GM21825 (cell line): ENCODE measurements at regions not wholly inside any gene's neighbourhood (a gene's known extent, or its start where the extent isn't known, plus 50 kb on each side); places are given as distances from the start of the nearest gene placed in this dataset.
"Not testable (repeated sequence)": the region's sequence is repeated elsewhere in the genome, so short reads cannot be mapped to it uniquely, and the experiment has no call there.

Source experiments
- ATAC-seq: cut with Tn5 transposase; IDR thresholded peaks from one replicate; pipeline ENCODE4 v1.9.1; 2021; ENCODE audit warnings: mild to moderate bottlenecking, moderate library complexity; ENCODE audit not compliant: unreplicated experiment

DNA sequence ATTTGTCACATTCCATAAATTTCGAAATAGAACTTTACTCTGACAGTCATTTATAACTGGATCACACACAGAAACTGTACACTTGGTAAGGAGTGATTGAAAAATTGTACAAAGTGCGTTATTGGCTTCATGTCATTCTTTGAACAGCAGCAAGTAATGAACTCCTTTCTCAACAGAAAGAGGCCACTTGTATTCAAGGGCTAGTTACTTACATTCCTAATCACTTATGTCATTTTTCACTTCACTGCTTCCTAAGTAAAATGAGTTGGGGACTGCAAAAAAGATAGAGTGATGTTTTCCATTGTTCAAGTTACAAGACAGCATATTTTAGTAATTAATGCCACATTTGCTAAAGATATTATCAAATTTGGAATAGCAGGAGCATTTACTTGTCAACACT, 893.2 kb downstream of the DTWD2 start:
- ATAC-seq: no peak

DNA sequence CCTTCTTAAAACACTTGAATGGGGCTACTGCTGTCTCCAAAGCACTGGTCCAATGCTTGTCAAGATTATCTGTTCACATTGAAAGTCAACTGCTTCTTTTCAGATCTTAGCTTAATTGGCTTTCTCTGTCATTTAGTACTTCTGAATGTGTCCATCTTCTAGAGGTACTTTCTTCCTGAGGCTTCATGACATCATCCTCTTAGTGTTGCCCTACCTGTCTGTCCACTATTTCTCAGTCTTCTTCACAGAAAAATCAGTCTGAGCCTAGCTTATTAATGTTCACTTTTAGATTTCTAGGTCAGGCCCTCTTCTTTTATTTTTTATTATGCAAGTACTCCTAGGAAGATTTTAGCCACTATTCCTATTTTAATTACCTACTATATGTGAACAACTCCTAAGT, 899.9 kb downstream of the DTWD2 start:
- ATAC-seq: no peak

GRCh38 chr5:118076490-118076889, 911.9 kb downstream of the DTWD2 start:
- no peak for ATAC-seq

- ATAC-seq: no peak
Observed at GRCh38 chr5:118070041-118070440, 918.3 kb downstream of the DTWD2 start.

DNA sequence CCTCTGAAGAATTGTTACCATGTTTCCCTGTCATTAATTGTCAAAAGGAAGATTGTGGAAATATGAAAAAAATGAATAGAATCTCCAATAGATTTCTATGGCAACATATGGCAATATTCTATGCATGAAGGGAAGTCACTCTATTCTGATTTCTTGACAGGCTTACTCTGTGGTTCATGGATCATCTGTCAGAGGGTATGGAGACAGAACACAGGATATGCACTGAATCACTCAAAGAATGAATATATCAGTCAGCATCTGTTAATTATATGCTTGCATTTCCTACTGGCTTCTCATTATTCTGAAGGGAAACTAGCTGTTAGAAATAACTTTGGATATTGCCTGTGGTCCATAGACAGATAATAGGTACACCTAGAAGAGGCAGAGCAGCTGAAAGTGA, 918.9 kb downstream of the DTWD2 start:
- ATAC-seq: no peak

DNA sequence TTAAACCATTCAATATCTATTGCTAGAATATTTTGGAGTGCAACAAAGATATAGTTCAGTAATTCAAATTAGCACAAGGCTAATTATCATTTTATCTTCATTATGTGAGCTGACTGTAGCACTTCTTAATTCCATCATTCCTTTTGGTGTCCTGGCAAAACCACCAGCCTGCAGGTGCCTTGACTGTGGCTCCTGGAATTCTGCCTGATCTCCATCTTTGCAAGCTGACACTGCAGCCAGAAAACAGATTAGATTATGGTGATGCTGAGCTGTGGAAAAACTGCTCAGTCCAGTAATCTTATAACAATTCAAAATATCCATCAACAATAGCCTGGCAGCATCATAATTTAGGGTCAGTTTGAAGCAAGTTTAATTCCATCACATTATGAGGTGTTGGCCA, 919.5 kb downstream of the DTWD2 start:
- no peak for ATAC-seq

DNA sequence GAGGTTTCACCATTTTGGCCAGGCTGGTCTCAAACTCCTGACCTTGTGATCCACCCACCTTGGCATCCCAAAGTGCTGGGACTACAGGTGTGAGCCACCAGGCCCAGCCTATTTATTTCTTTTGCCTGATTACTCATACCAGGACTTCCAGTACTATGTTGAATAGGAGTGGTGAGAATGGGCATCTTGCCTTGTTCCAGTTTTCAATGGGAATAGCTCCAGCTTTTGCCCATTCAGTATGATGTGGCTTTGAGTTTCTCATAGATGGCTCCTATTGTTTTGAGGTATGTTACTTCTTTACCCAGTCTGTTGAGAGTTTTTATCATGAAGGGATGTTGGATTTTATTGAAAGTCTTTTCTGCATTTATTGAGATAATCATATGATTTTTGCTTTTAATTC, 924.5 kb downstream of the DTWD2 start:
- ATAC-seq: not testable (repeated sequence)

- ATAC-seq: no peak
Observed at GRCh38 chr5:118060833-118061232, 927.5 kb downstream of the DTWD2 start.

DNA sequence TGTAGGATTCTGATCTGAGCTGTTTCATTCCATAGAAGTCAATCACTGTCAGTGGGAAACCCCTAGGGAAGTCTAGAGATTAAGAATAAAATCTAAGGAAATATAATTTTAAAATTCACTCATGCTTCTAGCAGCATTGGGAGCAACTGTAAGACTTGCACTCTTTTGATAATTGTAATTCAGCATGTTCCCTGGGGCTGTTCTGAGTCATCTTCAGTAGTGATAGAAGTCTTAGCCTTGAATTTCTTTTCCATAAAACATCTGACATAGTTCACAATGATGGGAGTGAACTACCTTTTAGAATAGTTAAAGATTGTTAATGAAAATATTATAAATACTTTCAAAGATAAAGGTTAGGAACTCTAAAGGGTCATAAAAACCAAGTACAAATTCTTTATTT, 935.8 kb downstream of the DTWD2 start:
- ATAC-seq: no peak

DNA sequence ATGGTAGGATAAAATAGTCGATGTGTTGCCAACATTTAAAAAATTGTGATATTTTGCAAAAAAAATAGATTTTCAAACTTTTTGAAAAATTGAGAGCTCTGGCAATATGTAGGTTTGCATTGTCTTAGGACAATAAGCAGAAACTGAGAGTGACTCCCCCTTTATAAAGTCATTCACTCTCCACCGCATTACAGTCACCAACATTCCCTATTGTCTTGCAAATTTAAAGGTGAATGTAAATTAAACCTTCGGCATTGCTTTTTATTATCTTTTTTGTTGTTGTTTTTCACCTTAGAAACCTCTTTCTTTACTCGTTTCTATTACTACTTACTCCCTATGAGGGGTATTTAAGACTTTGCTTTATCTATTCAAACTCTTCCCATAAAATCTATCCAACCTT, 944.2 kb downstream of the DTWD2 start:
- no peak for ATAC-seq

DNA sequence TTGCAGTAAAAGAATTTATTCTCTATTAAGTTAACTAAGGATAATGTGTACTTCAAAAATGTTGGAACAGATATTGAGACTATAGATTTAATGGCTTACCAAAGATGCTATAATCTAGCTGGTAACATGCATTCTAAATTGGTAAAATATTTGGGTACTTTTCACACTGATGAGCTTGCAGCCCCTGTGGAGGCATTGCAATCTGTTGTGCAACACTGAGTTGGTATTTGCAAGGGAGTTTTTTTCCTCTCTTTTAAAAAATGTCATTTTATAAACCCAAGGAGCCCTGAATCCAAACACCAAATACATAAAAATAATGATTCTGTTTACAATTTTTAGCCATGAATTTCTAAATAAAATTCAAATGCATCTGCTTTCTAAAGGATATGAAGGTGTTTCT, 944.8 kb downstream of the DTWD2 start:
- ATAC-seq: no peak

GRCh38 chr5:118042076-118042475, 946.3 kb downstream of the DTWD2 start:
- ATAC-seq: no peak

GRCh38 chr5:118040496-118040895, 947.9 kb downstream of the DTWD2 start:
- no peak for ATAC-seq

GRCh38 chr5:118033686-118034338, 954.5 kb downstream of the DTWD2 start:
- ATAC-seq: no peak

GRCh38 chr5:118029807-118030206, 958.5 kb downstream of the DTWD2 start:
- ATAC-seq: no peak

GRCh38 chr5:118022062-118022461, 966.3 kb downstream of the DTWD2 start:
- no peak for ATAC-seq

GRCh38 chr5:118017536-118017935, 970.8 kb downstream of the DTWD2 start:
- no peak for ATAC-seq

DNA sequence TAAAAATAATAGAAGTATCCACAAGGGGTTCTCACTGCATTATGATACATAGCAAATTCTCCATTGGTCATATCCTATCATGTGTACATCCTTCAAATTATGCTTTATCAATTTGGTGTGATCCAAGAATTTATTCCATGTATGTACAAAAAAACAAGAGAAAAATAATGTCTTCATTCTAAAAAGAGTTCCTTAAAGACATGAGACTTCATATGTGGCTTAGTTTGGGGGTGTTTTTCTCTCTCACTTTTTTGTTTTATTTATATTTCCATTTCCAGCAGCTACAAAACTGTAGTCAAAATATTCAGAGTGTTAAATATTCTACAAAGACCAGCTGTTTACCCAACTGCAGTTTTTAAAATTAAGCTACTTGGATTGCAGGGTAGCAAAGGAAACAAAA, 972.0 kb downstream of the DTWD2 start:
- ATAC-seq: no peak

DNA sequence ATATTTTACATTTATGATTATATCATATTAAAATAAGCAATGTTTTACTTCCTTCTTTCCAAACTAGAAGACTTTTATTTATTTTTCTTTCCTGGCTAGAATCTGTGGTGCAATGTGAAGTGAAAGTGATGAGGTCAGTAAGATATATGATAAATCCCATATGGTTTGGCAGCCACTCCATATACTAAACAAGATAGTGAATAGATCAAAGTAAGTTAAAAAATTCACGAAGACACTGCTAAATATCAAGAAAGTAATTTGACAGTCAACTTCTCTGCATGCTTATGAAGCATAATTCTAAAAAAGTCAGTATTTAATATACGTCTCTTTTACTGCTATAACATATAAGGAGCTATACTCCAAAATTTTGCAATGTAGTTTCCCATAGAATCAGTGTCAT, 972.8 kb downstream of the DTWD2 start:
- no peak for ATAC-seq

DNA sequence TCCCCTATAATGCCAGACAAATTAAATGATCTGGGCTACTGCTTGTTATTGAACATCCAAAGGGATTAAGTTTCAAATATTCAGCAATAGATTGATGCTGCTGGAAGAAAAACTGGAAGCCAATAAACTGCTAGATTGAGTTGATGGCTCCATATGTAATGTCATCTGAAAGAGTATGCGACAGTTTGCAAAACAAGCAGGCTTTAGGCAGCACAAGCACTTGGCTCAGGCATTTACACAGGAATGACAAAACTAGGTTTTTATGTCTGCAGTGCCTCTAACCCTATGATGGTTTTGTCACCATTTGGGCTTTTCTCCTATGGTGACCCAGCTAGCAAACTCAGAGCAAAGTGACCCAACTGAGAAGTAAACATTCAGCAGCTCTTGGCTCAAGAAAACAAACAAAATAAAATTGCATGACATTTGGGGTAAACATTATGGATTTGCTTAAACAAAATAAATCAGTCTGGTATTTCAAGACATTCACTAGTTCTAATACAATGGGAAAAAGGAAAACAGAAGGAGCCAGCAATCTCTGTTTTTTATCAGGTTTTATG, 978.5 kb downstream of the DTWD2 start:
- ATAC-seq: no peak

DNA sequence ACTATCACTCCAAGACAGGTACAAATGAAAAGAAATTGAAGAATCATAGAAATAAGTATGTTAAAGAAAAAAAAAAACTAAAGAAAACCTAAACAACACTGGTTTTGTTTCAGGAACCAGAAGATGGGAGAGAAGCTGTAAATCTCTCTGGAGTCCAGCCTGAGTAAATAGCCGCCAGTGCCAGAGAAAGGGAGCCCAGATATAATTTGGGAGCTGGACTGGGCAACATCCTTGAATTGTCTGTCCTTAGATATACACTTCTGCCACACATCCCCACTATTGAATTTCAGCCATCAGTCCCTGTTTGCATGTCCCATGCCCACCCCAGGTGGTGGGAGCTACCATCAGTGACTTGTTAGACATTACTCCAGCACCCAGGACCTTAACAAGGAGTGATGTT, 979.6 kb downstream of the DTWD2 start:
- no peak for ATAC-seq

DNA sequence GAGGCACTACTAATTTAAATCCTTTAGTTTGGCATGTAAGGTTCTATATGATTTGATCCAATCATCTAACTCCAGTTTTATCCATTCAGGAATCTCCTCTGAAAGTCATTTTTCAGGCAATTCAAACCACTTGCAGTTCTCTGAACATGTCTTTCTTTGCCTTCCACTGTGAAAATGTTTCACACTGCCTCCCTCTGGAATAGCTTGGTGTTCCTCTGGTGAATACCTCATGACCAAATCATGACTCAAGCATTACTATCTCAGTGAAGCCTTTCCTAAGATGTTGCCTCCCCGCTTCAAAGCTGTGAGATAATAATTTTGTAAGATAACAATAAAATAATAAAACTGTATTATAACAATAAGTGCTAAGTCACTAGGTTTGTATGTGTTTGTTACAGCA, 981.1 kb downstream of the DTWD2 start:
- ATAC-seq: no peak

GRCh38 chr5:118006219-118006618, 982.1 kb downstream of the DTWD2 start:
- ATAC-seq: no peak
